Rectal smooth muscle tissue (tissue), 1 donor: ENCODE measurements at regions not wholly inside any gene's neighbourhood (a gene's known extent, or its start where the extent isn't known, plus 50 kb on each side); places are given as distances from the start of the nearest gene placed in this dataset.

ENCODE experiments used
- H3K27ac ChIP-seq: one replicate; pipeline ENCODE4 v1.7.0; 2013; ENCODE audit warnings: low read depth, low read length, inconsistent platforms
- H3K27me3 ChIP-seq: one replicate; pipeline ENCODE4 v1.7.0; 2013; ENCODE audit warnings: low read length; ENCODE audit not compliant: control insufficient read depth, insufficient read depth
- H3K36me3 ChIP-seq: one replicate; pipeline ENCODE4 v1.7.0; 2013; ENCODE audit warnings: low read length; ENCODE audit not compliant: control insufficient read depth, insufficient read depth
- H3K4me1 ChIP-seq: one replicate; pipeline ENCODE4 v1.7.0; 2013; ENCODE audit warnings: low read length; ENCODE audit not compliant: control insufficient read depth, insufficient read depth
- H3K4me3 ChIP-seq: one replicate; pipeline ENCODE4 v1.7.0; 2013; ENCODE audit warnings: low read length
- H3K9ac ChIP-seq: one replicate; pipeline ENCODE4 v1.7.0; 2013; ENCODE audit warnings: low read length

DNA sequence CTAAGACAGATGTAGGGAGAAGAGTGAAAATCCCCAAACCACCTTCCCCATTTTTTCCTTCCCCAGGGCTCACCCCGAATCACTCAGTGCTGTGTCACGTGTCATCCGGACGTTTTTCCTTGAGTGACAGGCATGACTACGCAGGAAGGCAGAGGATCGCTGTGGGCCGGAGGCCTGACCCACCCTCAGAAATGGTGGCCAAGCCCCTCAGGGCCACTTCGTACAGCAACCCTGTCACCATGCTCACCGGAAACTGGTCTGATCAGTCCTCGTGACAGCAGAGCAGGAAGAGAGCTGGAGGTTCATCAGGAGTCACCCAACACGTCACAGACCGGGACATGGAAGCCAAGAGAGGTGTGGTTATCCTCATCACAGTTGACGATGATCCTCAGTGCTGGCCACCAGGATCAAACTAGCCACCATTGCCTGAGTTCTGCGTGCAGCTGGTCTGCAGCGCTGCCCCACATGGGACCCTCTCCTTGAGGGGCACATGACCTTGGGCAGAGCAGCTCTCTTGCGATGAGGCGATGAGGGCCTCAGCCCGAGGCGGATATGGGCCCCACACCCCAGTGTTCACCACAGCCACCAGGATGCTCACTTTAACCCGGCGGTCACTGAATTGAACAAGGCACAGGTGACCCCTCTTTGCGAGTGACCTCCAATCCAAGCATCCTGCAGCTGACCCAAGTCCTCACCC is 99.3 kb upstream of the INSIG1 start:
- no peaks in the 10 kb centered on the region for H3K27me3 ChIP-seq
- no peak overlapping the region for H3K9ac ChIP-seq
- H3K36me3 ChIP-seq, result no peaks in the 10 kb centered on the region
- H3K4me3 ChIP-seq, result no peak overlapping the region
- no peaks in the 10 kb centered on the region for H3K4me1 ChIP-seq
- no peak overlapping the region for H3K27ac ChIP-seq

DNA sequence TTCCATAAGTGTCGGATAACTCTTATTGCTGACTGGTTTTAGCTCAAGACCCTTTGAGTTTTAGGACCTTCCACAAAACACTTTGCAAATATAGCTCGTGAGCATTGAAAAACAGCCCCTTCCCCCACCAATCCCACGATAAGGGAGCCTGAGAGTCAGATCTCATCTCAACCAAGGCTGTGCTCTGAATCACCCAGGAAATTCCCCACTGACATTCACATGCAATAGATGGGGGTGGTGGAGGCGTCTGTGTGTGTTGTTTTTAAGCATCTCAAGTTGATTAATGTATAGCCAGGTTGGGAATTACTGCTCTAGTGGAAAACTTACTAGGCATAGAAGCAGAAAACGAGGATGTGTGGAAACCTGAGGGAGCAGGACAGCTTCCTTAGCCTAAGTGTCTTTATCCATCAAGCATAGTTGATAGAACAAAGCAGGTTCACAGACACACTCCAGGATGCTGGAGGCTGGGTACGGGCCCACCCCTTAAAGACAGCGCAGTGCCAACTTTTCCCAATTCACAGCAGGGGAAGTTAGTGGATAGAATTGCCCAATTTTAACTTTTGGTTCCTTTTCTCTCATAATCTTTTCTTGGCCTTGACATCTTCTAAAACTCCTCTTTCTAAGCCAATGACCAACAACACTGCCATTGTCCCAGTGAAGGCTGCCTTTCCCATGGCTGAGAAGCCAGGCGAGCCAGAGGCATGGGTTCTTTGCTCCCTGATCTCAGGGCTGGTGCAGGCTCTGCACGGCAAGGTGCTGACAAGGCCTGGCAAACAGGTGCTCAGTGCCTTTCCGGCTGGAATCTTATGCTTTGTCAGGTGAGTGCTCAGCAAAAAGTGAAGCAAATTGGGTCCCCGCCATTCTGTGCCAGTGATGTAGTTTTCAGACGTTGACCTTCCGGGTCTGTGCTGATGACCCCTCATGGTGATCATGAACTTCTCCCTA is 98.5 kb upstream of the INSIG1 start:
- Histone ChIP-seq H3K9ac (no peak overlapping the region), H3K4me3 (no peak overlapping the region), H3K4me1 (no peaks in the 10 kb centered on the region), H3K36me3 (no peaks in the 10 kb centered on the region), H3K27me3 (no peaks in the 10 kb centered on the region), H3K27ac (no peak overlapping the region)

DNA sequence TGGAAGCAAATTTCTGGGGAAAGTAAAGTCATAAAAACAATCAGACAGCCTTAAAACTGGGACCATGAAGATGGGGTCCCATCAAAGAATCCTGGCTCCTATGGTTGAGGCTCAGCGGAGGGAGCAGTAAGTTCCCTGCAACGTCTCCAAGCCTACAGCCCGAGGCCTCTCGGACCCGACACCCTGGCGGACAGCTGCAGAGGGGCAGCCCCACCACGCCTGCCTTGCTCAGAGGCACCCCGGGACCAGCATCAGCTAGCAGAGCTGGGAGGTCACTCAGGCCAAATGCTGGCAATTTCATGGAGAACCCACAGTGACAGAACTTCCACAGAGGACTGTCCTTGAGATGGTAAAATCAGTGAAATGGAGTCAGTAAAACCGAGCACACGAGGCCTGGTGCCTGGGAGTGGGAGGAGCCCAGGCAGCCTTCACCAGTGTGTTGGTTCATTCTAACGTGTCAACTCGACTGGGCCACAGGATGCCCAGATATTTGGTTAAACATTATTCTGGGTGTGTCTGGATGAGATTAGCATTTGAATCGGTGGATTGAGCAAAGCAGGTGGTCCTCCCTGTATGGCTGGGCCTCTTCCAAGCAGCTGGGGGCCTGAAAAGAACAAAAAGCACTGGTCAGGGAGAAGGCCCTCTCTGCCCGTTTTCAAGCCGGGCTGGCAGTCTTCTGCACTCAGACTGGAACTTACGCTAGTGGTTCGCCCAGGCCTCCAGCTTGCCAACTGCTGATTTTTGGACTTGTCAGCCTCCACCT is 96.2 kb upstream of the INSIG1 start:
- H3K4me1 ChIP-seq, result no peaks in the 10 kb centered on the region
- no peak overlapping the region for H3K9ac ChIP-seq
- peaks cover 3% of the 10 kb centered on the region for H3K27me3 ChIP-seq
- no peak overlapping the region for H3K4me3 ChIP-seq
- H3K27ac ChIP-seq, result no peak overlapping the region
- H3K36me3 ChIP-seq, result no peaks in the 10 kb centered on the region

DNA sequence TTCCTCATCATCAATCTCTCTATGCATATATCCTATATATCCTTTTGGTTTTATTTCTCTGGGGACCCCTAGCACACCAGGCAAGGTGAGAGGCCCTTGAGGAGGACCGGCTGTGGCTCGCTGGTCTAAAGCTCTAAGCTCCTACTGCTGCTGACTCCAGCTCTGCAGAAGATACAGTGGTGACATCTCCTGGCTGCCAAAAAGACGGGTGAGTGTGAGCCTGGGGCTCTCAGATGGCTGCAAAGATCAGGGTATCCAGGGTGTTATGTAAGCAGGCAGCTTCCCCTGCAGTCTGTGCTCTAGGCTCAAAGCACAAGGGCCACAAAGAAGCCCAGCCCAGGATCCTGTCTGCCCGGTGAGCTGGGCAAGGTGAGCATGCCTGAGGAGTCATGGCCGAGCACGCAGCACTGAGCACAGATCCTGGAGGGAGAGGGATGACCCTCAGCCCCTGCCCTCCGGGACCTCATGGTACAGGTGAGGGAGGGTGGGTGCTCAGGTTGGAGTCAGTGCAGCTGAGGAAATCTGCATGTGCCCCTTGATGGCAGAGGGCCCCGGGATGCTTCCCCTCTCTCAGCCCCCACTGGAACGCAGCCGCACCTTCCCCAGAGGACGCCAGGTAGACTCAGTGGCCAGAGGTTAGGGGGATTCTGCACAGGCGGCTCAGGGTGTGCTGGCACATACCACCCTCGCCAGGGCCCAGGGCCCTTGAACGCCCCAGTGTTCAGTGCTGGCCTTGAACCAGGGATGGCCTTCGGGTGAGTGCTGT is 95.4 kb upstream of the INSIG1 start:
- Histone ChIP-seq H3K9ac (no peak overlapping the region), H3K36me3 (no peaks in the 10 kb centered on the region), H3K27me3 (peaks cover 3% of the 10 kb centered on the region), H3K27ac (no peak overlapping the region), H3K4me3 (no peak overlapping the region), H3K4me1 (no peaks in the 10 kb centered on the region)

DNA sequence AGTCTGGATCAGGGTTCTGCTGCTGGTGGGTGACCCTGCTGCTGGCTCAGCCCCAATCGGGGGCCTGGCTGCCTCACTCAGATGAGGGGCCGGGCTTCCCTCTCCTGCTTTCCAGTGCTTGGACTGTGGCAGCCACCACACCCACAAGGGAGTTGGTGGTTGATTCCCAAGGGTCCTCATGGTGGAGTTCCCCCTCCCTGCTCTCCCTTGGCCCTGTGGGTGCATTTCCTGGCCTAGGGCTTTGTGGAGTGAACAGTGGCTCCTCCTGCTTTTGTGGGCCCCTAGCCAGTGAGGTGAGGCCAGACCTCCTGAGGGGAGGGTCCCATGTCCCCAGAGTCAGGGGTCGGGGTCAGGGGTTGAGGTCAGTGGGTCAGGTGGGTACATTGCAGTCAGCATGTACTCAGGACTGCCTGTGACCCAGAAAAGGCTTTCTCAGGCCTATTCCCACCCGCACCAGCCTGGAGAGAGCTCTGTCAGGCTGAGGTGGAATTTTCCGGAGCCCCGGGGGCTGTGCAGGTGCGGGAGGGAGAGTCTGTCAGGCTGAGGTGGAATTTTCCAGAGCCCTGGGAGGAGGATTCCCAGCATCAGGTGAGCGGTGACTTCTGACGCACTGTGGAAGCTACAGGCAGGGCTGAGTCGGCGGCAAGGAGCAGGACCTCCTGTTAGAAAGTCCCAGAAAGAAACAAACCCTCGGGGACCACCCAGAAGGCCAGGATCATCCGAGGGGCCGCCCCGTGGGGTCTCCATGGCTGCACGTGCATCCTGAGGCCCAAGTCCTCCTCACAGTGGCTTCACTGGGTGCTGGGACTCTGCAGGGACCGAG is 94.4 kb upstream of the INSIG1 start:
- no peak overlapping the region for H3K9ac ChIP-seq
- no peaks in the 10 kb centered on the region for H3K36me3 ChIP-seq
- no peak overlapping the region for H3K27ac ChIP-seq
- no peaks in the 10 kb centered on the region for H3K4me1 ChIP-seq
- H3K27me3 ChIP-seq, result peaks cover 3% of the 10 kb centered on the region
- H3K4me3 ChIP-seq, result no peak overlapping the region

DNA sequence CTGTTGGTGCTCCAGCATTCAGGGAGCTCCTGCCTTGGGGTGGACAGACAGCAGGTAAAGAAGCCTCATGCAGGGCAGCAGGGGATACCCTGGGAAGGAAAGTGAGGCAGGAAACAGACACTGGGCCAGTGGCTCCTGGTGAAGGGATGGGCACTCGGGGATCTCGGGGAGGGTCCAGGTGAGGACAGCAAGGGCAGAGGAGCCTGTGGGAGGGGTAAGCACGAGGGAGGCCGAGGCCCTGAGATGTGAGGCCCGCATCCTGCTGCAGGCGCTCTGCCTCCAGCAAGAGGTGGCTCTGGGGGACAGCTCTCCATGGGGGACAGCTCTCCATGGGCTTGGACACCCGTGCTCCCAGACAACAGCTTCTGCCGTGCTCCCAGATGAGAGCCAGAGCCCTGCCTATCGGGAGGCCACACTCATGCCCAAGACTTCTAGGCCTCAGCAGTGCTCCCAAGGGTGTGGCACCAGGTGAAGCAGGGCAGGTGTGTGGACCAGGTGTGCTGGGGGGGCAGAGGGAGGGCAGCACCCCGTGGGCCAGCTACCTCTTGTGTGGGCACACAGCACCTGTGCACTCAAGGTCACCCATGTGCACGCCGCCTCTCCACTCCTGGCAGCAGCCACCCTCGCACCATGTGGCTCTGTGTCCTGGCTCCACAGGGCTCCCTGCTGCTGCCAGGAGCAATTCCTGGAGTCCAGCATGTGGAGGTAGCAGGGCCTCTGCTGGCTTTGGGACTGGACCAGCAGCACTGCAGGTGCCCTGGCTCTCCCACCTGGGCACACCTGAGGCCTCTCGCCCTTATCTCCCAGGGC is 93.6 kb upstream of the INSIG1 start:
- Histone ChIP-seq H3K9ac (no peak overlapping the region), H3K27me3 (peaks cover 3% of the 10 kb centered on the region), H3K4me1 (no peaks in the 10 kb centered on the region), H3K36me3 (no peaks in the 10 kb centered on the region), H3K4me3 (no peak overlapping the region), H3K27ac (no peak overlapping the region)

DNA sequence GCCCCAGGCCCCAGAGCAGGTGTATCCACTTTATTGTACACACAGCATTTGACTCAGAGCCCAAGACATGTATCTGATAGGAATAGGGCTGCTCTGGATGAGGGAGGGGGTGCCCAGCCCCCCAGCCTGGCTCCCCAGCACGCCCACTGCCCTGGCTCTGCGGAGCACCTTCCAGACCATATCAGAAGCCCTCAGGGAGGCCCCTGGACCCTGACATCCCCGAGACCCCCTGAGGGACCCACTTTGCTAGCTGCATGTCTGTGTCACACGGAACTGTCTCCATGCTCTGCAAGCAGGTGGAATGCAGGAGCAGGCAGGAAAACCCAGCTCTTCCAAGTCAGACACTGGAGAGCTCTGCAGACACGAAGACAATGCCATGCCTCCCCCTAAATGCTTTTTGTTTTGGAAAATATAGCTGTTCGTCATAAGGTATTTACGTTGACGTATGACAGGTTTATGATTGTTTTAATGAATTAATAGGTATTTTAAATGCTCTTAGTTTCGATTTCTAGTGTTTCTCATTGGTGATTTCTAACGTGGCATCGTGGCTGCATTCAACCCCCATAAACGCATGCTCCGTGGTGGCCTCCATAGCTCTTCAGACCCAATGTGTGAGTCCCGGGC is 92.8 kb upstream of the INSIG1 start:
- Histone ChIP-seq H3K36me3 (no peaks in the 10 kb centered on the region), H3K9ac (no peak overlapping the region), H3K4me1 (no peaks in the 10 kb centered on the region), H3K27me3 (peaks cover 3% of the 10 kb centered on the region), H3K27ac (no peak overlapping the region), H3K4me3 (peak overlapping the region; percentile 65)

DNA sequence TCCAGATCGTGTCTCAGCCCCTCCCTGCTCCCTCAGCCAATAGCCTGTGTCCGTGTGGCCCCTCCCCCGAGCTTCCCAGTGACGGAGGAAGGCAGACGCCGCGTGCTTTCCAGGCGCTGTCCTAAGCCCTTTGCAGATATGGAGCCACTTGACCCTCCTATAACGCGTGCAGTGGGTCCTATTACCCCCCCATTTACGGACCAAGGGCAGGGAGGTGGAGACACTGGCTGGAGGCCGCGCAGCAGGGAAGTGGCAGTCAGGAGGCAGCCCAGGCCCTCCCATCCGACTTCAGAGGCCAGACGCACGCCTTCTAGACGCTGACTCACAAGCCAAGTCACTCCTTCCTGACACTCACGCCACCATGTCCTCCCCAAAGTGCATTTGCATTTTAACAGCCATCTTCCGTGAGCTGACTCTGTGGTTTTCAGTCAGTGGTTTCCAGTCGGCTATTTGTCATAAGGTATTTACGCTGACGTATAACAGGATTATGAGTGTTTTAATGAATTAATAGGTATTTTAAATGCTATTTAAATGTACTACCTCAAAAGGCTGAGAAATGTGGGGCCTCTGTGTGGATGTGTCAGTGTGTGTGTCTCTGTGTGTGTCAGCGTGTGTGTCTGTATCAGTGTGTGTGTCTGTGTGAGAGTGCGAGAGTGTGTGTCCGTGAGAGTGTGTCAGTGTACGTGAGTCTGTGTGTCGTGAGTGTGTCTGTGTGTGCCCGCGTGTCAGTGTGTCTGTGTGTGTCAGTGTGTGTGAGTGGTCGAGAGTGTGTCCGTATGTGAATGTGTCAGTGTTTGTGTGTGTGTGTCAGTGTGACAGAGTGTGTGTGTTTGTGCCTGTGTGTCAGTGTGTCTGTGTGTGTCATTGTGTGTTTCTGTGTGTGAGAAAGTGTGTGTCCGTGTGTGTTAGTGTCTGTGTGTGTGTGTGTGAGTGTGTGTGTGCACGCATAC is 92.0 kb upstream of the INSIG1 start:
- no peaks in the 10 kb centered on the region for H3K36me3 ChIP-seq
- peak overlapping the region; percentile 57 for H3K9ac ChIP-seq
- peak overlapping the region; percentile 60 for H3K27ac ChIP-seq
- peak overlapping the region; percentile 65 for H3K4me3 ChIP-seq
- H3K27me3 ChIP-seq, result peaks cover 5% of the 10 kb centered on the region
- H3K4me1 ChIP-seq, result no peaks in the 10 kb centered on the region

DNA sequence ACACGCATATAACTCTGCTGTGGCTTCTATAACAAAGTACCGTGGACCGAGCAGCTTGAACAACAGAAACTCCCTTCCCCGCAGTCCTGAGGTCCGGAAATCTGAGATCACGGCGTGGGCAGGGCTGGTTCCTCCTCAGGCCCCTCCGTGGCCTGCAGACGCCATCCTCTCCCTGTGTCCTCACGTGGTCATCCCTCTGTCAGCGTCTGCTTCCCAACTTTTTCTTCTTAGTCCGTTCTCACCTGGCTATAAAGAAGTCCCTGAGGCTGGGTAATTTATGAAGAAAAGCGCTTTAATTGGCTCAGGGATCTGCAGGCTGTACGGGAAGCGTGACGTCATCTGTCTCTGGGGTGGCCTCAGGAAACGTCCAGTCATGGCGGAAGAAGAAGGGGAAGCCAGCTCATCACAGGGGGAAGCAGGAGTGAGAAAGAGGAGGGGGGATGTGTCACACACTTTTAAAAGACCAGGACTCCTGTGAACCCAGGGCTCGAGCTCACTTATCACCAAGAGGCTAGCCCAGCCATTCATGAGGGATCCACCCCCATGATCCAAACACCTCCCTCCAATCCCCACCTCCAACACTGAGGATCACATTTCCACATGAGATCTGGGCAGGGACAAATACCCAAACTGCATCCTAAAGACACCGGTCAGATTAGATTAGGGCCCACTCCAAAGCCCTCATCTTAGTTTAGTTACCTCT is 91.2 kb upstream of the INSIG1 start:
- Histone ChIP-seq H3K36me3 (no peaks in the 10 kb centered on the region), H3K9ac (peak overlapping the region; percentile 57), H3K4me1 (no peaks in the 10 kb centered on the region), H3K27ac (peak overlapping the region; percentile 60), H3K27me3 (peaks cover 5% of the 10 kb centered on the region), H3K4me3 (peak overlapping the region; percentile 65)
